AG04449 (cell line): ENCODE measurements at regions not wholly inside any gene's neighbourhood (a gene's known extent, or its start where the extent isn't known, plus 50 kb on each side); places are given as distances from the start of the nearest gene placed in this dataset.

ENCODE experiments used
- CTCF ChIA-PET: fragments of 350-600 bp; formaldehyde crosslinking; extraction: SDS; loops from one replicate; lab custom pipeline; 2021; ENCODE audit warnings: antibody characterized with exemption; lab: Yijun Ruan, JAX
- POLR2A ChIA-PET: fragments of 400-600, 350-600 bp; formaldehyde crosslinking; extraction: SDS; loops from one replicate; lab custom pipeline; 2020; ENCODE audit warnings: antibody characterized with exemption, inconsistent platforms; lab: Yijun Ruan, JAX
- DNase-seq: peaks from one replicate; pipeline ENCODE4 v3.0.0-alpha.2; 2010; ENCODE audit warnings: low read depth, low spot score
- H3K4me3 ChIP-seq: 2 replicates; pipeline ENCODE4 v1.5.1; 2011; ENCODE audit warnings: low read depth, mild to moderate bottlenecking, control low read depth, low read length
- CTCF ChIP-seq: IDR thresholded peaks from one replicate; pipeline ENCODE4 v1.5.1; 2011; ENCODE audit warnings: mild to moderate bottlenecking, moderate library complexity, low read length, control low read depth, inconsistent platforms; ENCODE audit not compliant: insufficient read depth; ENCODE audit errors: missing control alignments

GRCh38 chr1:238279694-238280380 is 389.1 kb upstream of the ZP4 start:
- DNase-seq = no peak
- H3K4me3 ChIP-seq = no peak overlapping the region
- ChIA-PET POLR2A (no interaction called here), CTCF (no interaction called here)
- TF ChIP-seq CTCF = no peak

GRCh38 chr1:238272145-238272544 is 381.4 kb upstream of the ZP4 start:
- no peak for TF ChIP-seq CTCF
- POLR2A ChIA-PET = no interaction called here

GRCh38 chr1:238265866-238266265 is 375.1 kb upstream of the ZP4 start:
- TF ChIP-seq CTCF = no peak
- POLR2A ChIA-PET = no interaction called here
- H3K4me3 ChIP-seq = no peak overlapping the region
- CTCF ChIA-PET = no interaction called here
- DNase-seq = no peak

More at GRCh38 chr1:238272145-238272544, 381.4 kb upstream of the ZP4 start:
- CTCF ChIA-PET = no interaction called here
- no peak for DNase-seq
- no peak overlapping the region for H3K4me3 ChIP-seq

GRCh38 chr1:238264951-238265350 is 374.2 kb upstream of the ZP4 start:
- no peak overlapping the region for H3K4me3 ChIP-seq
- DNase-seq = no peak
- CTCF ChIA-PET = no interaction called here
- POLR2A ChIA-PET = no interaction called here
- TF ChIP-seq CTCF = no peak

- no peak for TF ChIP-seq CTCF
- H3K4me3 ChIP-seq = no peak overlapping the region
- CTCF ChIA-PET = no interaction called here
- no peak for DNase-seq
- POLR2A ChIA-PET = no interaction called here
Observed at GRCh38 chr1:238258510-238258909, 367.8 kb upstream of the ZP4 start.

- ChIA-PET POLR2A (no interaction called here), CTCF (no interaction called here)
- TF ChIP-seq CTCF = no peak
- peak; percentile 3 for DNase-seq
- no peak overlapping the region for H3K4me3 ChIP-seq
Observed at GRCh38 chr1:238257018-238257621, 366.4 kb upstream of the ZP4 start.
